HepG2 (cell line): ENCODE measurements at regions not wholly inside any gene's neighbourhood (a gene's known extent, or its start where the extent isn't known, plus 50 kb on each side); places are given as distances from the start of the nearest gene placed in this dataset.

Experiments
- ARID3A ChIP-seq: IDR thresholded peaks from 2 replicates; pipeline ENCODE4 v1.6.1; 2012; ENCODE audit warnings: low read depth, low read length, improper control_type of control experiment
- ARNT ChIP-seq: fragments of 450-650 bp; IDR thresholded peaks from 2 replicates; pipeline ENCODE4 v1.6.1; 2017
- MYNN ChIP-seq: sonication (generic); formaldehyde crosslinking; IDR thresholded peaks from 2 replicates; pipeline ENCODE4 v1.4.0; 2020; ENCODE audit warnings: mild to moderate bottlenecking, low read depth, missing genetic modification reagents
- STAG1 ChIP-seq: sonication (generic); formaldehyde crosslinking; IDR thresholded peaks from 2 replicates; pipeline ENCODE4 v1.4.0; 2020; ENCODE audit warnings: missing genetic modification reagents
- ZNF446 ChIP-seq: sonication (generic); formaldehyde crosslinking; IDR thresholded peaks from 2 replicates; pipeline ENCODE4 v1.5.0; 2020; ENCODE audit warnings: mild to moderate bottlenecking, missing genetic modification reagents
- ZNF737 ChIP-seq: sonication (generic); formaldehyde crosslinking; IDR thresholded peaks from 2 replicates; pipeline ENCODE4 v1.5.0; 2020; ENCODE audit warnings: missing genetic modification reagents, mild to moderate bottlenecking, borderline replicate concordance

- no peak for TF ChIP-seq ARNT
- no peak for TF ChIP-seq ARID3A
- no peak for TF ChIP-seq MYNN (CRISPR knock-in tag)
- no peak for TF ChIP-seq ZNF446 (CRISPR knock-in tag)
- TF ChIP-seq STAG1 (CRISPR knock-in tag) = no peak
- no peak for TF ChIP-seq ZNF737
Observed at GRCh38 chrY:19567051-19567921, 177.2 kb downstream of the KDM5D start.
